ENCODE measurements at regions not wholly inside any gene's neighbourhood (a gene's known extent, or its start where the extent isn't known, plus 50 kb on each side); places are given as distances from the start of the nearest gene placed in this dataset.
"Not testable (repeated sequence)": the region's sequence is repeated elsewhere in the genome, so short reads cannot be mapped to it uniquely, and the experiment has no call there.

DNA sequence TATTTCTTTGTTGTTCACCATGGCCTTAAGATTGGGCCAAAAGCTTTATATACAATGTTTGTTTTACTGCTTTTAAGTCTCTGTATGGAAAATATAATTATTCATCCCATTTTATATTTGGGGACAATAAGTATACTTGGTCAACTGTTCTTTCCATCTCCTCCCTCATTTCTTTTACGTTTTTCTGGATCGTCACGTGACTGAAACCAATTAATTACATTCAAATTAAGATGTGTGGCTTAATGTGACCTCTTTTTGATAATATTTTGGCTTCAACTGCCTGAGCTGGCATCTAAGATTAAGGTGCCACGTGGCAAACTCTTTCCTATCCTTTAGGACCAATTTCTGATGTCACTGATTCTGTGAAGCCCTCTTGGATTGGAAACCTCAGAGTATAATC, 250.1 kb upstream of the SGCD start:
- DNase-seq (ENCODE audit: low spot score): no peak

DNA sequence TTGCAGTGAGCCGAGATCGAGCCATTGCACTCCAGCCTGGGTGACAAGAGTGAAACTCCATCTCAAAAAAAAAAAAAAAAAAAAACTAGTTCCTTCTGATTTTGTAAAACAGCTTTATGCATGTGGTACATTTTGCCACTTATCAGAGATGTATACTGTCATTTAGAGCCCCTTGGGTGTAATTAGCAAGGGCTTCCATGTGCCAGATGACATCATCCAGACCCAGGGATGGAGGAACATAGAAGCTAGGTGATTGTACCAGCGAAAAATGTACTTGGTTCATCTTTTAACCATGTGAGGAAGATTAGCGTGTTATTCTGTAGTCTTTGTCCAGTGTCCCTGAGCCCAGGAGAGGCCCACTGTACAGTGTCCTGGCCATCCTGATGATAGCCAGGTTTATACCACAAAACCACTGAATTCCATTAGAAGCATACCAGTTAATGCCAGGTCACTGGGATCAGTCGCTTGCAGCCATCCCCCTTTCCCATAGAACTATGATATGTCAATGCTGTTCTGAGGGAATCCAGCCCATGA, 239.3 kb upstream of the SGCD start:
- DNase-seq (ENCODE audit: low spot score): no peak

DNA sequence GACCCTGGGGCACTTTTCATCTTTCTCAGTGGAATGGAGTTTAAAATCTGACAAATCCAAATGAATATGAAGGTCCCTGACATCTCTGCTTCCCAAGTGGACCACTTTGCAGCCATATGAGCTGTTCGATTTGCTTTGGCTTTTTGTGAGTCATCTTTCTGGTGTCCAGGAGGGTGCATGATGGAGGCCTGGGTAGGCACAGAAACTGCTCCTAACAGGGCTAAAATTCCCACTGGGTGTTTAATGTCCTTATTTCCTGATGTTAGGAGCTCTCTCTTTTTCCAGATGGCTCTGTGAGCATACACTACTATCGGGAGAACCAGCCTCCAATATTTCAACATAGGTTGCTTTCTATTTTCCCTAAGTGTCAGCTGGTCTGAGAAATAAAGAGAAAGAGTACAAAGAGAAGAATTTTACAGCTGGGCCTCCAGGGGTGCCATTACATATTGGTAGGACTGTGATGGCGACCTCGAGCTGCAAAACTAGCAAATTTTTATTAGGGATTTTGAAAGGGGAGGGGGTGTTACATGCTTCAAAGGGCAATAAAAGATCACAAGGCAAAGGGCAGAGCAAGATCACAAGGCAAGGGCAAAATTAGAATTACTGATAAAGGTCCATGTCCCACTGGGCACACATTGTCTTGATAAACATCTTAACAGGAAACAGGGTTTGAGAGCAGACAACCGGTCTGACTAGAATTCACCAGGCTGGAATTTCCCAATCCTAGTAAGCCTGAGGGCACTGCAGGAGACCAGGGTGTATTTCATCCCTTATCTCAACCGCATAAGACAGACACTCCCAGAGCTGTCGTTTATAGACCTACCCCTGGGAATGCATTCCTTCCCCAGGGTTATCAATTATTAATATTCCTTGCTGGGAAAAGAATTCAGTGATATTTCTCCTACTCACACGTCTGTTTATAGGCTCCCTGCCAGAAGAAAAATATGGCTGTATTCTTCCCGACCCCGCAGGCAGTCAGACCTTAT, 236.7 kb upstream of the SGCD start:
- not testable (repeated sequence) for DNase-seq (ENCODE audit: low spot score)

DNA sequence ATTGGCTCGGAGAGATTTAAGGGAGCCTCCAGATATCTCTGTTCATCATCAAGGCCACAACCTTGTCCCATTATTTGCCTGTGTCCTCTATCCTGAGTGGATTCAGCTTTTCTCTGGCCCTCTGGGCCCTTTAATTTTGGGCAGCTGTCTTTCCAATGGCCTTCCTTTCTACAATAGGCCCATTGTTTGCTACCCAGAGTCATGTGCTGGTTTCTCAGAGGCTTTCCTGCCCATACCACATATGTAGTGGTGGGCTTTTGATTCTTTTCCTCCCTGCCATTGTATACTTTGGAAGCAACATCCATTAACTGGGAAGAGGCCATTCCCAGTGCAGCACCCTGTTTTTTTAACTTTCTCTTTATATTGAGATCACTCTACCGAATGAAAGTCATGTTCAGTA, 233.9 kb upstream of the SGCD start:
- no peak for DNase-seq (ENCODE audit: low spot score)

DNA sequence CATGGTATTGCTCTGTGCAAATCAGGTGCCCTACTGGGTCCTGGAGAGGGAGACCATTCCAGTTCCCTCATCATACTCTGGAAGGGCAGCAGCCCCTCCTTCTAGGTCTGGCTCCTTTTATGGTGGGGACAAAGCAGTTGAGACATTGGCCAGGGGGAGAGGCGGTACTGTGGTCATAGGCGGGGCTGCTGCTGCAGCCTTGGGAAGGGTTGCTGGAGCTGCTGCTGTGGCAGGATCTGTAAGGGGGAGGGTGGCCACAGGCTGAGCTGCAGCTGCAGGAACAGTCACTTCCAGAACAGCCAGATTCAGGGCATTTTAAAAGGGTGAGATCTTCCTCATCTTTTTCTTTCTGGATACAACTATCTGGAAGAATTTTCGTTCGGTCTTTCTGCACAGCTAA, 233.0 kb upstream of the SGCD start:
- DNase-seq (ENCODE audit: low spot score): no peak

DNA sequence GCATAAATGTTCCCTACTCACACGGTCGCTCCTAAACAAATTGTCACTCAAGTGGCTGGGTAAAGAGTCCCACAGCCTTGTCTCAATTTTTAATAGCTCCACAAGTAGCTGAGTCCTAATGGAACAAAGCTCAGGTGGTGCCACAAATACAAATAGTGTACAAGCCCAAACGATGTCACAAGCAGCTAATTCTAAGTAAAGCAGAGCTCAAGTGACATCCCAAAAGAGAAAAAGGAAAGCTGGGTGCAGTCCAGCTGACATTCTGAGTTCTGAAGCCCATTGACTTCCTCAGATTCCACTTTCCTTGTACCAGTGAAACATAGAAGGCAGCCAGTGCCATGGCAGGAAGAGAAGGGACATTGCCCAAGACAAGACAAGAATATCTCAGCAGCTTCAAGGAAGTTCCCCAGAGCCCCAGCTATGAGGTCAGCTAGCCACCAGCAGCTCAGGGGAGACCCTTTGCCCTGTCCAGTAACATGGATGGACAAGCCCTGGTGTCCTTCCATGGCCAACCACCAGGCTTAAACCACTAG, 231.2 kb upstream of the SGCD start:
- DNase-seq (ENCODE audit: low spot score): no peak

DNA sequence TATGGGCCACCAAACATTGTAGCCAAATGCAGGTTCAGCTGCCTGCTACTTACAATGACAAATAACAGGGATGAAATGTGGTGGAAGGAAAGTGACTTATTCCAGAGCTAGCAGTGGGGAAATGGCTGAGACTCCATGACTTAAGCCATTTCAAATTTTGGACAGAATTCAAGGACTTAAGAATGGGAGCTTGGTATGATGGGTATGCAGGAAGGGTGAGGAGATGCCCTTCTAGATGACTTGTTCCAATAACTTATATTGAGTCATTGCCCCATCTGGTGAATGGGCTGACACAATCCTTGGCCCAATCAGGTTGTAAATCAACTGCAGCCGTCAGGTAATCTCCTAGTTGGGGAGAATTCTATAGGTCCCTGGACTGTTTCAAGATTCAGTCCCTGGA, 230.7 kb upstream of the SGCD start:
- DNase-seq (ENCODE audit: low spot score): no peak

DNA sequence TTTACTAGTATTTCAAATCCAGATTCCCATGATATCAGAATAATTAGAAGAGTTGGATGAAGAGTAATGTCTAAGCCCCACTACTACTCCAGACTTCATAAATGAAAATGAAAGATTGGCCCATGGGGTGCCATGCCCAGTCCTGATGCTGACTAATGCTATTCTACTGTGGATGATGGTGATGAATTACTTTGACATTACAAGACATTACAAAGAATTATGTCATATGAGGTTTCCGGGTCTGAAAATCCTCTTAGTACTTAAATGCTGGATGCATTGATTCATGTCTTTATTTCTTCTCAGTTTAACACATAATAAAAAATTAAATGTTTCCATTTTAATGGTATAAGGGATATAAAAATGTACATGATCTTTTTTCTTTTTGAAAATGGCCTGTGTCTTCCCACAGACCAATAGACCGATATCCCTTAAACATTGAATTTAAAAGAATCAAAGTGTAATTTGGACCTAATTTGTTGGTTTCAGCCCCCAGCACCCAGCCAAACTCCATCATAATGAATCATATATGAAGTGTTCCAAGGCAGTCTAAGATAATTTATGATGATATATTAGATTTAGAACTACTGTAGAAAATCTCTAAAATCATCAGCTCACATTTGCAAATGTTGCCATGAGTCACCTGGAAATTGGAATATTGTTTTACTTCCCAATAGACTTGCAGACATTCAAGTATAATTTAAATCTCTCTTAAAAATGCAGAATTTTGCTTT, 223.6 kb upstream of the SGCD start:
- DNase-seq (ENCODE audit: low spot score): no peak

DNA sequence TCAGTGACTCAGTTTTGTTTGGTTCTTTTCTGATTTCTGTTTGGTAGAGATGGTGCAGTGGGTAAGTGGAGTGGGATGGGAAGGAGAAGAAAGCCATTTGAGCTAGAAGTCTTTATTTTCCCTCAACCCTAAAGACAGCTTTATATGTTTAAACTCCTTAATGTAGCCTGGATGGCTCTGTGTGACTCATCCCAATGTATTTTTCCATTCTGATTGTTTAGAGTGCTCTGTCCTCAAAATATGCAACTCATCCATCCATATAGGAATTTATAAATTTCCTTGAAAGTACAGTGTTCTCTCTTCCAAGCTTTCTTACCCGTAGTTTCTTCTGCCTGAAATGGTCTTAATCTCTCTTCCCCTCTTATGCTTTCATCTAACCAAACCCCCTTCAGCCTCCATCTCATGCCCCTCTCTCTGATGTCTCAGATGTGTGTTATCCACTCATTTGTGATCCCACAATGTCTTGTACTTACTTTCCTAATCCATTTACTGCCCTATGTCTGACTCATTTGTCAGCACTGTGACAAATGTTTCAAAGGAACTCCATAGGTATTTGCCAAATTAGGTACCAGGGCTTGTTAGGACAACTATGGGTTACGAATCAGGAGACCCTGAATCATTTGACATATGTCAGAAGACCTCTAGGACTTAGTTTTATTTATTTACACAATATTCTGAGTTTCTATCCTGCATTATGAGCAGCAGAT, 217.5 kb upstream of the SGCD start:
- DNase-seq (ENCODE audit: low spot score): no peak

DNA sequence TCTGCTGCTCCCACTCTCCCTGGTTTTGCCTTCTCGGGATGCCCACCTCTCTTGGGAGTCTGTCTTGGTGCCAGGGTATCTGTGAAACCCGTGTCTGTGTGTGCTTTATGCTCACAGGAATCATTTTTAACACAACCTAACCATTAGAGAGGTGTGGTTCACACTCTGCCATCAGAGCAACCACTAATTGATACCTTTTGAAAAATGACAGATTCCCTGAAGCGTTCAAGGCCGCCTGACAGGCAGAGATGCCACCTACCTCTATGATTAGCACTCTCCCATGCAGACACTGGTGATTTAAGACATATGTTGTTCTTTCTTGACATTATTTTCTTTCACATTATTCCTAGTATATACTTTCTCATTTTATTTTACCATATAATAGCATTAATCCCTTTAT, 207.3 kb upstream of the SGCD start:
- no peak for DNase-seq (ENCODE audit: low spot score)

DNA sequence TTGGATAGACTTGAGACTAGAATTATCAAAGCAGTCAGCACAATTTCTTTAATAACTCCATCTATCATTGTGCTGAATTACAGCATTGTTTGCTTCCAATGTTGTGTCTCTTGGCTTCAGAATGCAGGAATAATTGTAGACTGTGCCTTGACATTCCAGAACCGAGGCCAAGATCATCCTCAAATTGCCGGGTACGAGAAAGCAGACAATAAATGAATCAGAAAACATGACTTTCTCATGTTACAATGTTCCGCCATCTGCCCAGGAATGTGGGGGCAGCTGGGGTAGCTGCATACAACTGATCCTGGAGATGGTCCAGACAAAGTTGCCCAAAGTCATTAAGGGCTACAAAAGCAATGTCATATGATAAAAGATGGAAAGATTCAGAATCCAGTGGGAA, 206.2 kb upstream of the SGCD start:
- no peak for DNase-seq (ENCODE audit: low spot score)

DNA sequence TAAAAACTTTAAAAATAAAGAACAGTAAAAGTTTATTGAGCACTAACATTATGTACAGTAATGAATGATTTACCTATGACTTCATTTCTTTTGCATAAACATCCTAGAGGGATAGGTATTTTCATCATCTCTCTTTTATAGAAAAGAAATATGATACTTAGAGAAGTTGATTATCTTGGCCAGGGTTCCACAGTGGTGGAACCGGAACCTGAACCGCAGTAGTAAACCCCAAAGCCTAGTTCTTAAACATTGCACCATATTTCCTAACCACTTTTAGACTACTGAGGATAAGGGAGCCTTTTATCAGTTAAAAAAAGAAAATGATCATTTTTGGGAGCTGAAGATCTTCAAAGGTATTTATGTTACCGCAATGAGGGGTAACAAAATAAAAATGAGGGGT, 205.7 kb upstream of the SGCD start:
- no peak for DNase-seq (ENCODE audit: low spot score)

DNA sequence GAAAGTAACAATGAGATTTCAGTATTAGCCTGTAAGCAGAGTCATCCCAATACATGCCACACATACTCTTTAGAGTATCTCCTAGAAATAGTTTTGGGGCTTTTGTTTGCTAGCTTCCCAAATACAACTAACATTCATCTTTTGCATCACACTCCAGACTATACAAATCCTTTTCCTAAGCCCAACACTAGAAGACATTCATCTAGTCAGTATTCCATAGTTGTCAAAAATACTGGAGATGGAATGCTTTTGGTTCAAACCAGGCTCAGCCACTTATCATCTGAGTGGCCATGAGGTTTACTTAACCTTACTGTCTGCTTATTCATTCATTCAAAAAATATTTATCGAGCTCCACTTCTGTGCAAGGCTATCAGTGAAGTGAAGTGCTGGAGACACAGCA, 205.1 kb upstream of the SGCD start:
- no peak for DNase-seq (ENCODE audit: low spot score)

DNA sequence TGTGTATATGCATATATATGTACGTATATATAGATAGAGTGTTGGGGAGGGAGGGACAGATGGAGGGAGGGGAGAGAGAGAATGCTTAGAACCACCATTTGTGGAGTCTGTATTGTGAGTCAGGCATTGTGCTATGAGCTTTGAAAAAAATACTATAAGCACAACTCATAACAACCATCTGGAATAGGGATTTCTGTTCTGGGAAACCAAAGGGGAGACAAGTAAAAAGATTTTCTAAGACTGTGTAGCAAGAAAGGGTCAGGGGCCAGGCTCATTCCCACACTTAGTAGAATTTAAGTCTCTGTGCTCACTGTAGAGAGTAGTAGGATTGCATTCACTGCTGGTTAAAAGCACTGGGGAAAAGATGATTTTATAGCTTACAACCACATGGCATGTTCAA, 202.3 kb upstream of the SGCD start:
- DNase-seq (ENCODE audit: low spot score): no peak

DNA sequence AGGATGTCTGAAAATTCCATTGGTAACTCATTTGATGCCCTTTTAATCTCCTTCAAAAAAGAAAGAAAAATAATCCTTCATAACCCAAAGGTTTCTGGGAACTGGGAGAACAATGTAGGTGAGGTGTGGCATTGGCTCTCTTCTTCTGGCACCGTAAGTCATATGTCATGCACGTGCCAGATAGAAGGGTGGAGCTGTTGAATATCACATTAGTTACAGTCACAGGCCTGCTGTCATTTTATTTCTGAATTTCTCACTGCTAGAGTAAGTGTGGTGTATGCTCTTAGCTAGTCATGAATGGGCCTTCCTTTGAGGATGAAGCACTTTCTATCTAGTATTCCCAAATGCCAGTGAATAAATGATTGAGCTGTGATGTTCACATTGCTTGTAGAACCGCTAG, 201.8 kb upstream of the SGCD start:
- DNase-seq (ENCODE audit: low spot score): no peak

DNA sequence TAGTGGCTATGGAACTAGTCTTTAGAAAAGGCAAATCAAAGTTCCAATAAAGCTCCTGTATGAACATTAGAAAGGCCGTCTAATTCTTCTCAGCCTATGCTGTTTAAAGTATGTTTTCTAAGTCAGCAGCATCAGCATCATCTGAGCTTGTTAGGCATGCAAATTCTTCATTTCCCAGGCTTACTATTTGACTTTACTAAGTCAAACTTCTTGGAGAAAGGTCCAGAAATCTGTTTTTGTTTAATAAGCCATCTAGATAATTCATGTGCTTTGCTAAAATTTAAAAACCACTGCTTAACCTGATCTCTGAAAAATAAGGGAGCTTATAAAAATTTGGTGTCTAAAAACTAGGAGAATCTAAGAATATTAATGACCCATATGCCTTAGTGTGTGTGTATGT, 200.2 kb upstream of the SGCD start:
- no peak for DNase-seq (ENCODE audit: low spot score)

DNA sequence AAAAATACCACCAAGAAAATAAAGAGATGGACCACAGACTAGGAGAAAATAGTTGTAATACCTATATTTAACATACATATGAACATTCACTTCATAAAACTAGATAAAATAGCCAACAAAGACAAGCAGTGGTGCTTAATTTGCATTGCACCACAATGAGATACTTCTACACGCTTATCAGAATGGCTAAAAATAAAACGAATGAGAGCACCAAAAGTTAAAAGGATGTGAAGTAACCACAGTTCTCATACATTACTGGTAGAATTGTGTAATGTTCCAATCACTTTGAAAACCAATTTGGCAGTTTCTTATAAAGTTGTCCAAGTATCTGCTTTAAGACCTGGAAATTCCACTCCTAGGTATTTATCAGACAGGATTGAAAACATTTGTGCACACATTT, 198.9 kb upstream of the SGCD start:
- DNase-seq (ENCODE audit: low spot score): no peak

DNA sequence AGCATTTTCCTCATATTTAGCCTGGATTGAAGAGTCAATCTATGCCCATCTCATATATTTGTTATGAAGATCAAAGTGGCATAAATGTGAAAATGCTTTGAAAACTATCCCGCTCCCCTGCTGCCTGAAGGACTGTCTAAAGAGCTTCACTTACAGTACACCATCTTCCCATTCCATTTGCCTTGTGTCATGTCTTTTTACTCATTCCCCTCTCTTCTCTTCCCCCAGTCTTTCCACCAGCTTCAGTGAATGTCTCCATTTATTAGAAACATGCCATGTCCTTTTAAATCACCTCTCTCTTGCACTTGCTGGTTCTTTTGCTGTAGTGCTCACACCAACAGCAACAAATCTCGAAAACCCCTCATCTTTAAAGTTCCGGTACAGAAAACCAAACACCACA, 192.7 kb upstream of the SGCD start:
- no peak for DNase-seq (ENCODE audit: low spot score)

DNA sequence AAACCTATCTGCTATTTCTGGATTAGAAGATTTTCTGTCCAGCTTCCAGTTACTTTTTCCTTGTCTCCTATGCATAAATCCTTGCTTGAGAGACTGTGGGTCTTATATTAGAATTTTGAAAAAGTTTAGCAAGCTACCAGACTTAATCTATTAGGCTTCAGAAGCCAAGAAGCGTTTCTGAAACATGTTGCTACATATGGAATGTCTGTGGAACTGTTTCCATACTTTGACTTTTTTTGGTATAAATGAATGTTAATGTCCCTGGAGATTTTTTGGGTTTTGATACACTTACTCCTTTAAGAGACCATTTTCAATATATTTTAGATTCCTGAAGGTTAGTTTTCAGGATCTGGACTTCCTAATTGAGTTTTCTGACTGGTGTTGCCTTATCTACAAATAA, 191.4 kb upstream of the SGCD start:
- DNase-seq (ENCODE audit: low spot score): no peak

DNA sequence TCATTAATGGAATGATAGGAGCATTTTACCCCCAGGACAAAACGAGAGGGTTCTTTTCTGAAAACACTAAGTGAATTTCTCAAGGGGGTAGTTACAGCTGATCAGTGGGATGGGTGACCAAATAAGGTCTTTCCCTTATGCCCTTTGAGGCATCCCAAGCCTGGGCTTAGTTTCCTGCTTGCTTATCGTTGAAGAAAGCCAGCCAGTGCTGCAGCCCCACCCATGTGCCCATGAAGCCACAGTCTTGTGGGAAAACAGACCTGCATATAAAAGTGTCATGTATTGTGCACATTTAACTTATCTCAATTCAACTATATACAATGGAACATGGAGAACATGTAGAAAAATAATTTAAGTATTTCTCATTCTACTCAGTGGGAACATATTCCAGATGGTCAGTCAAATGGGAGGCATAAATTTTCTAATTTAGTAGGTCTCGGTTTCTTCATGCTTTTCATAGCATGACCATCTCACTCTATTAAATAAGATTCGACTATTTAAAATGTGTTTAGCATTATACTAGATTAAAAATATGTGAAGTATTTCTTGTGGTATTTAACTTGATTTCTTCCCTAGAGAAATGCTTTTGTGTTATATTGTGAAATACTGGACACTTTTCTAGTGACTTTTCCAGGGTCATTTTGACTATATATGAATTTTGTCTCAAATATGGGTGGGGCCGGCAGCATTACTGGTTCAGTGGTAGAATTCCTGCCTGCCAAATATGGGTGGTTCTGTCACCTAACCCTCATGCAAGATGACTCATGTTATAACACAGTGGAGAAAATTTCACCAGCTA, 189.7 kb upstream of the SGCD start:
- no peak for DNase-seq (ENCODE audit: low spot score)

DNA sequence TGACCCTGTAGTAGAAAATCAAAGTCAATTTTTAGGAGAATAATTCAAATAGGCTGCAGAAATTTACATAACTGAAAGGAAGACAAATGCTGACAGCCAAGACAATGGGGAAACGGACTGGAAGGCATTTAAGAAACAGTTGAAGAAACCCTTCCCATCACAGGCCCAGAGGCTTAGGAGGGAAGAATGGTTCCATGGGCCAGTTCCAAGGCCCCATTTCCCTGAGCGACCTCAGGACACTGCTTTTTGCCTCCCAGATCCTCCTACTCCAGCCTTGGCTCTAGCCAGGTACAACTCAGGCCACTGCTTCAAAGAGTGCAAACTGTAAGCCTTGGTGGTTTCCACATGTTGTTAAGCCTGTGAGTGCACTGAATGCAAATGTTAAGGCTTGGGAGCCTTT, 184.1 kb upstream of the SGCD start:
- DNase-seq (ENCODE audit: low spot score): no peak

All from CD4-positive, alpha-beta T cell treated with Interleukin-2 at 100 ng/mL for 4 hours (primary cell).